ENCODE measurements at regions not wholly inside any gene's neighbourhood (a gene's known extent, or its start where the extent isn't known, plus 50 kb on each side); places are given as distances from the start of the nearest gene placed in this dataset.
"Not testable (repeated sequence)": the region's sequence is repeated elsewhere in the genome, so short reads cannot be mapped to it uniquely, and the experiment has no call there.

- DNase-seq (ENCODE audit: low read depth) = no peak
- in situ Hi-C loops (cut with HindIII; ENCODE audit: low sequenced_read_pairs) = no loop called here
- no peak for TF ChIP-seq CTCF (IDR thresholded peaks at IDR 0.05; ENCODE audit: low read depth, low read length, missing control alignments)
- no peak overlapping the region for H3K4me3 ChIP-seq (ENCODE audit: low read depth, low read length)
Measured at GRCh38 chr3:4150816-4151215, 152.4 kb upstream of the SETMAR start.

DNA sequence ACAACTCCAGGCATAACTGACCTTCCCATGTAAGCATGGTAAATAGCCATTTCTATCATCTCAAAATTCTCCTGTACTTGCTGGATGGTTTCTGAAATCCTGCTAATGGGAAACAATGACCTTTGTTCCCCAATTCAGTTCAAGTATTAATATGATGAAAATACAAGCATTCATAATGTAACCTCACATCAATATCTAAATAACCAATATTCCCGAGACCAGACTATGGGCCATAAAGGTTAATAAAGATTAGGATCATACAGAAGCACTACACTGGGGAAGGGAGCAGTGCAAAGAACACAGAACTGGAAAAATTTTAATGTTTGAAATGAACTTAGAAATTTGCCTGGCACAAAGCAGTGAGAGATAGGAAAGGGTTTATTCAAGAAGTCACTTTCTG is 151.3 kb upstream of the SETMAR start:
- no peak overlapping the region for H3K4me3 ChIP-seq (ENCODE audit: low read depth, low read length)
- in situ Hi-C loops (cut with HindIII; ENCODE audit: low sequenced_read_pairs) = no loop called here
- no peak for DNase-seq (ENCODE audit: low read depth)
- TF ChIP-seq CTCF (IDR thresholded peaks at IDR 0.05; ENCODE audit: low read depth, low read length, missing control alignments) = no peak

- H3K4me3 ChIP-seq (ENCODE audit: low read depth, low read length) = no peak overlapping the region
- in situ Hi-C loops (cut with HindIII; ENCODE audit: low sequenced_read_pairs) = no loop called here
- TF ChIP-seq CTCF (IDR thresholded peaks at IDR 0.05; ENCODE audit: low read depth, low read length, missing control alignments) = no peak
- DNase-seq (ENCODE audit: low read depth) = no peak
Measured at GRCh38 chr3:4153771-4154170, 149.4 kb upstream of the SETMAR start.

DNA sequence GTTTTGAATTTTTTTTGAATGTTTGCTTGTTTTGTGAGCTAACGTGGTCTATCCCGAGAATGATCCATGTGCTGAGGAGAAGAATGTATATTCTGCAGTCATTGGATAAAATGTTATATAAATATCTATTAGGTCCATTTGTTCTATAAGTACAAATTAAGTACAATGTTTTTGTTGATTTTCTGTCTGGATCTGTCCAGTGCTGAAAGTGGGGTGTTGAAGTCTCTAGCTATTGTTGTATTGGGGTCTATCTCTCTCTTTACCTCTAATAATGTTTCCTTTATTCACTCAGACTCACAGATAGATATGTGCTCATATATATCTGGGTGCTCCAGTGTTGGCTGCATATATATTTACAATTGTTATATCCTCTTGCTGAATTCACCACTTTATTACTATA is 144.8 kb upstream of the SETMAR start:
- no peak overlapping the region for H3K4me3 ChIP-seq (ENCODE audit: low read depth, low read length)
- no peak for DNase-seq (ENCODE audit: low read depth)
- in situ Hi-C loops (cut with HindIII; ENCODE audit: low sequenced_read_pairs) = no loop called here
- no peak for TF ChIP-seq CTCF (IDR thresholded peaks at IDR 0.05; ENCODE audit: low read depth, low read length, missing control alignments)

DNA sequence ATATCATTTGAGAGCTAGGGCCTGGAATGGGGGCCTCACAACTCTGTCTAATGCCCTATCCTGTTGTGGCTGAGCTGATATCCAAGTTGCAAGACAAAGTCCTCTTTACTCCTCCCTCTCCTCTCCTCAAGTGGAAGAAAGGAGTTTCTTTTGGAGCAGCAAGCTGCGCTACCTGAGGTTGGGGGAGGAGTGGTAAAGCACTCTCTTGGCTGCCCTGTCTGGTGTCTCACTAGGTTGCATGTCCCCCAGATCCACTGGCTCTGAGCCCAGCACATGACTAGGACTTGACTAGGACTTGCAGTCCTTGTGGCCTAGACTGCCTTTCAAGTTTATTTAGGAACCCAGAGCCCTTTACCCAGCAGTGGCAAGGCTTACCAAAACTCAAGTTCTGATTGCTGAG is 141.1 kb upstream of the SETMAR start:
- no peak overlapping the region for H3K4me3 ChIP-seq (ENCODE audit: low read depth, low read length)
- in situ Hi-C loops (cut with HindIII; ENCODE audit: low sequenced_read_pairs) = no loop called here
- no peak for TF ChIP-seq CTCF (IDR thresholded peaks at IDR 0.05; ENCODE audit: low read depth, low read length, missing control alignments)
- DNase-seq (ENCODE audit: low read depth) = no peak

GRCh38 chr3:4163011-4163410 is 140.2 kb upstream of the SETMAR start:
- no peak overlapping the region for H3K4me3 ChIP-seq (ENCODE audit: low read depth, low read length)
- no peak for TF ChIP-seq CTCF (IDR thresholded peaks at IDR 0.05; ENCODE audit: low read depth, low read length, missing control alignments)
- no peak for DNase-seq (ENCODE audit: low read depth)
- in situ Hi-C loops (cut with HindIII; ENCODE audit: low sequenced_read_pairs) = no loop called here

DNA sequence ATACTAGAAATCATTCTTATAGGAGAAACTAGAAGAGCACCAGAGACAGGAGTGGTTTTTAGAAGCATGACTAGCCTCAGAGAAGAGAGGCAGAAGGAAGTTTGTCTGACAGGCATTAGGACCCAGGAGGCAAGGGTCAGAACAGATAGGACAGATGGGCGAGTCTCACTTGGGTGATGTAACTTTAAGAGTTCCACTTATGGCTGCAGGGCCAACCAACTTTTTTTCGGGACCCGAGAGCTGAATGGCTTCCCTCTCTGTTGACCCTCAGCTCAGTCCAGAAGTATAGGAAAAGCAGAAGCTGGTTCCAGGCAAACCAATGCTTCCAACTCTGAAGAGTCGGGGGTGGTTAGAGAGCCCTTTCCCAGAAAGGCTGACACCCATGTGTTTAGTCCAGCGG is 136.6 kb upstream of the SETMAR start:
- no peak for TF ChIP-seq CTCF (IDR thresholded peaks at IDR 0.05; ENCODE audit: low read depth, low read length, missing control alignments)
- in situ Hi-C loops (cut with HindIII; ENCODE audit: low sequenced_read_pairs) = no loop called here
- no peak overlapping the region for H3K4me3 ChIP-seq (ENCODE audit: low read depth, low read length)
- no peak for DNase-seq (ENCODE audit: low read depth)

DNA sequence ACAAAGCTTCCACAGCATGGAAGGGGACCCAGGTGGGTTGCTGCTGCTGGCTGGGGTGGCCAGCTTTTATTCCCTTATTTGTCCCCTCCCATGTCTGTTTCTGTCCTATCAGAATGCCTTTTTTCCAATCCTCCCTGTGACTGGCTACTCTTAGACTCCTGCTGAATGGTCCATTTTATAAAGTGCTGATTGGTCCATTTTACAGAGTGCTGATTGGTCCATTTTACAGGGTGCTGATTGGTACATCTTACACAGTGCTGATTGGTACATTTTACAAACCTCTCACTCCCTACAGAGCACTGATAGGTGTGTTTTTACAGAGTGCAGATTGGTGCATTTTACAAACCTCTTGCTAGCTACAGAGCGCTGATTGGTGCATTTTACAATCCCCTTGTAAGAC is 135.9 kb upstream of the SETMAR start:
- DNase-seq (ENCODE audit: low read depth); H3K4me3 ChIP-seq (ENCODE audit: low read depth, low read length); in situ Hi-C loops (cut with HindIII; ENCODE audit: low sequenced_read_pairs): not testable (repeated sequence)
